ENCODE measurements at regions not wholly inside any gene's neighbourhood (a gene's known extent, or its start where the extent isn't known, plus 50 kb on each side); places are given as distances from the start of the nearest gene placed in this dataset.

DNA sequence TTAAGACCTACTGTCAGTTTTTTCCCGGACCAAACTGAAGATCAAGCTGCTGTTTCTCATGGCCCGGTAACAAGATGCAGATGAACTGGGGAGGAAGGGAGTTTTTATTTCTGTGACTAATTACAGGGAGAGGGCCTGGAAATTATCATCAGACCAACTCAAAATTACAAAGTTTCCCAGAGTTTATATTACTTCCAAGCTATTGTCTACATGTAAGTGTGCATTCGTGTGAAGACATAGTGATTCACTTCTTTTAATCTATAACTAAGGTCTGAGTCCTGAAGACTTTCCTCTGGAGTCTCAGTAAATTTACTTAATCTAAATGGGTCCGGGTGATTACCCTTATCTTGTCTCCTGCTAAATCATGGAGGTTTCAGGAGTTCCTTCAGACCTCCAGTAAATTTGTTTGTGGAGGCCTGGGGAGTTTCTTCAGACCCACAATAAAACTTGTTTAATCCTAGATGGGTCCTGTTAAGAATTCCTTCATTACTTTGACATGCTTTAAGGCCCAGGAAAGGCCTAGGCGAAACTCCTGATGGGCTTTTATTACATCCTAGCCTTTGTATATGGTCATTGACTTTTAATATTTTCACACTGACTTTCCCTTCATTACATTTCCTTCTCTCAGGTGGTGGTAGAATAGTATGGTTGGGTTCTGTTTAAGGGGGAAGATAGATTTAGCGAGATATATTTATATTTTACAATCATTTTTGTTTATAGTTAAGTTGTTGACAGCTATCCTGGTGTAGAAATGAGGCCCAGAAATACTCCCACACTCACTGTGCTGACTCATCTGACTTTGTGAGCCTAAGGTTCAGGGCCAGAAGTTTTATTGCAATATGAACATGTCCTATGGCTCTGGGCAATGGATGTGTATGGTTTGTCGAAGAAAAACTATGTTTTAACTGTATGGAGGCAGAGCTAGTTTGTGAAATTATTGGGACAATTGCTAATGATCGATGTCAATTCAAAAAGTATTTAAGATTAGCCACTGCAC, 627.0 kb upstream of the FBXO33 start:
- Histone ChIP-seq H3K4me2 (replicated peaks; ENCODE audit: extremely low read depth, low read length, poor library complexity, severe bottlenecking) (no peak overlapping the region), H3K27me3 (ENCODE audit: control insufficient read depth in 2 of 2, insufficient read depth in 2 of 2, low read length in 2 of 2) (no peaks in the 10 kb centered on the region), H4K20me1 (ENCODE audit: insufficient read depth, low read length) (no peaks in the 10 kb centered on the region), H3K4me3 (replicated peaks in 1 of 3; ENCODE audit: low read depth in 2 of 3, low read length in 3 of 3) (no peak overlapping the region), H3K9ac (ENCODE audit: insufficient read depth, low read length, poor library complexity, severe bottlenecking) (no peak overlapping the region), H3K4me1 (ENCODE audit: control insufficient read depth in 1 of 2, insufficient read depth in 2 of 2, low read length in 2 of 2) (no peaks in the 10 kb centered on the region), H3K27ac (ENCODE audit: low read depth in 1 of 2, low read length in 2 of 2) (no peak overlapping the region), H3K79me2 (ENCODE audit: insufficient read depth, low read length) (no peaks in the 10 kb centered on the region), H2AFZ (ENCODE audit: insufficient read depth, low read depth, low read length, poor library complexity, severe bottlenecking) (no peak overlapping the region), H3K9me3 (replicated peaks in 1 of 2; ENCODE audit: control insufficient read depth in 1 of 2, insufficient read depth in 1 of 2, low read length in 2 of 2) (no peaks in the 10 kb centered on the region), H3K36me3 (replicated peaks in 1 of 2; ENCODE audit: control insufficient read depth in 1 of 2, insufficient read depth in 2 of 2, low read length in 2 of 2) (no peaks in the 10 kb centered on the region)
- TF ChIP-seq, protein P1, sequence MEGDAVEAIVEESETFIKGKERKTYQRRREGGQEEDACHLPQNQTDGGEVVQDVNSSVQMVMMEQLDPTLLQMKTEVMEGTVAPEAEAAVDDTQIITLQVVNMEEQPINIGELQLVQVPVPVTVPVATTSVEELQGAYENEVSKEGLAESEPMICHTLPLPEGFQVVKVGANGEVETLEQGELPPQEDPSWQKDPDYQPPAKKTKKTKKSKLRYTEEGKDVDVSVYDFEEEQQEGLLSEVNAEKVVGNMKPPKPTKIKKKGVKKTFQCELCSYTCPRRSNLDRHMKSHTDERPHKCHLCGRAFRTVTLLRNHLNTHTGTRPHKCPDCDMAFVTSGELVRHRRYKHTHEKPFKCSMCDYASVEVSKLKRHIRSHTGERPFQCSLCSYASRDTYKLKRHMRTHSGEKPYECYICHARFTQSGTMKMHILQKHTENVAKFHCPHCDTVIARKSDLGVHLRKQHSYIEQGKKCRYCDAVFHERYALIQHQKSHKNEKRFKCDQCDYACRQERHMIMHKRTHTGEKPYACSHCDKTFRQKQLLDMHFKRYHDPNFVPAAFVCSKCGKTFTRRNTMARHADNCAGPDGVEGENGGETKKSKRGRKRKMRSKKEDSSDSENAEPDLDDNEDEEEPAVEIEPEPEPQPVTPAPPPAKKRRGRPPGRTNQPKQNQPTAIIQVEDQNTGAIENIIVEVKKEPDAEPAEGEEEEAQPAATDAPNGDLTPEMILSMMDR (IDR thresholded peaks at IDR 0.05) = no peak
- Mint-ChIP-seq H3K9me3 (peaks cover 0 to 4% (median 0%) of the 10 kb centered on the region in 7 donors), H3K36me3 (no peaks in the 10 kb centered on the region), H3K27ac (no peak overlapping the region), H3K4me1 (no peaks in the 10 kb centered on the region), H3K27me3 (ENCODE audit: low read depth in 3 of 3) (no peaks in the 10 kb centered on the region), H3K4me3 (no peak overlapping the region)
- intact Hi-C loops (cut with micrococcal nuclease) = no loop called here
- no CpG with 5 or more reads among the region's 8 CpGs for WGBS (ENCODE audit: insufficient coverage)
- DNase-seq = no peak

- Mint-ChIP-seq H3K27ac (no peak overlapping the region), H3K9me3 (peaks cover 0 to 2% (median 0%) of the 10 kb centered on the region in 7 donors), H3K4me3 (no peak overlapping the region), H3K27me3 (ENCODE audit: low read depth in 3 of 3) (no peaks in the 10 kb centered on the region), H3K36me3 (no peaks in the 10 kb centered on the region), H3K4me1 (no peaks in the 10 kb centered on the region)
- DNase-seq = no peak
- WGBS (ENCODE audit: insufficient coverage) = 80% methylated on average over 1 of the region's 2 CpGs
- H3K4me3 ChIP-seq (replicated peaks in 1 of 3; ENCODE audit: low read depth in 2 of 3, low read length in 3 of 3) = no peak overlapping the region
- H3K4me2 ChIP-seq (replicated peaks; ENCODE audit: extremely low read depth, low read length, poor library complexity, severe bottlenecking) = no peak overlapping the region
- intact Hi-C loops (cut with micrococcal nuclease) = no loop called here
- no peaks in the 10 kb centered on the region for H4K20me1 ChIP-seq (ENCODE audit: insufficient read depth, low read length)
- no peaks in the 10 kb centered on the region for H3K36me3 ChIP-seq (replicated peaks in 1 of 2; ENCODE audit: control insufficient read depth in 1 of 2, insufficient read depth in 2 of 2, low read length in 2 of 2)
- H2AFZ ChIP-seq (ENCODE audit: insufficient read depth, low read depth, low read length, poor library complexity, severe bottlenecking) = no peak overlapping the region
- H3K4me1 ChIP-seq (ENCODE audit: control insufficient read depth in 1 of 2, insufficient read depth in 2 of 2, low read length in 2 of 2) = no peaks in the 10 kb centered on the region
- H3K27ac ChIP-seq (ENCODE audit: low read depth in 1 of 2, low read length in 2 of 2) = no peak overlapping the region
- H3K9me3 ChIP-seq (replicated peaks in 1 of 2; ENCODE audit: control insufficient read depth in 1 of 2, insufficient read depth in 1 of 2, low read length in 2 of 2) = no peaks in the 10 kb centered on the region
- H3K27me3 ChIP-seq (ENCODE audit: control insufficient read depth in 2 of 2, insufficient read depth in 2 of 2, low read length in 2 of 2) = no peaks in the 10 kb centered on the region
- H3K9ac ChIP-seq (ENCODE audit: insufficient read depth, low read length, poor library complexity, severe bottlenecking) = no peak overlapping the region
- TF ChIP-seq, protein P1 (IDR thresholded peaks at IDR 0.05) = no peak
- no peaks in the 10 kb centered on the region for H3K79me2 ChIP-seq (ENCODE audit: insufficient read depth, low read length)
These were observed 621.2 kb upstream of the FBXO33 start for GRCh38 chr14:40053416-40053815.
